ENCODE measurements at regions not wholly inside any gene's neighbourhood (a gene's known extent, or its start where the extent isn't known, plus 50 kb on each side); places are given as distances from the start of the nearest gene placed in this dataset.
"Not testable (repeated sequence)": the region's sequence is repeated elsewhere in the genome, so short reads cannot be mapped to it uniquely, and the experiment has no call there.

DNA sequence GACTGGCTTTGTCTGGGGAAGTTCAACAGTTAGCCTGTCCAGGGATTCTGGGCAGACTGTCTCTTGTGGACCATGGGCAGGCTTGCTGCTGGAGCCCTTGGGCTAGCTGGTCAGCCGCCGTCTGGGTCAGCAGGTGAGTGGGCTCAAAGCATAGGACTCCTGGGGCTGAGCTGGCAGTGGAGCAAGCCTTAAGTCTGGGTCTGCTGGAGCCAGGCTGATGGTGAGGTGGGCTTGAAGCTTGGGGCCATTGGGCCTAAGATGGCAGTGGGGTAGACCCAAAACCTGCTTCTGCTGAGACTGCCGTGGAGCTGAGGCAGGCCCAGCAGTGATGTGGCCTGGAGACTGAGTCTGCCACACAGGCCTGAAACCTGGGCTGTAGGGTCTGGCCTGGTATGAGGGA, 645.1 kb downstream of the RAPGEF2 start:
- DNase-seq = no peak

DNA sequence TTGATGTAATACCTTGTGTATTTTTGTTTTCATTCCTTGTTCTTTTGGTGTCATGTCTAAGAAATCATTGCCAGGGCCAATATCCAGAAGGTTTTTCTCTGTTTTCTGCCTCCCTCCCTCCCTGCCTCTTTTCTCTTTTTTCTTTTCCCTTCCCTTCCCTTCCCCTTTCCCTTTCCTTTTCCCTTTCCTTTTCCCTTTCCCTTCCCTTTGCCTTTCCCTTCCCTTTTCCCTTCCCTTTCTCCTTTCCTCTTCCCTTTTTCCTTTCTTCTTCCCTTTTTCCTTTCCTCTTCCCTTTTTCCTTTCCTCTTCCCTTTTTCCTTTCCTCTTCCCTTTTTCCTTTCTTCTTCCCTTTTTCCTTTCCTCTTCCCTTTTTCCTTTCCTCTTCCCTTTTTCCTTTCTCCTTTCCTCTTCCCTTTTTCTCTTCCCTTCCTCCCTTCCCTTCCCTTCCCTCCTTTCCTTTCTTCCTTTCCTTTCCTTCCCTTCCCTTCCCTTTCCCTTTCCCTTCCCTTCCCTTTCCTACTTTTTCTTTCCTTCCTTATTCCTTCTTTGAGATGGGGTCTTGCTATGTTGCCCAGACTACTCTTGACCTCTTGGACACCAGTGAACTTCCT, 646.1 kb downstream of the RAPGEF2 start:
- DNase-seq = no peak

DNA sequence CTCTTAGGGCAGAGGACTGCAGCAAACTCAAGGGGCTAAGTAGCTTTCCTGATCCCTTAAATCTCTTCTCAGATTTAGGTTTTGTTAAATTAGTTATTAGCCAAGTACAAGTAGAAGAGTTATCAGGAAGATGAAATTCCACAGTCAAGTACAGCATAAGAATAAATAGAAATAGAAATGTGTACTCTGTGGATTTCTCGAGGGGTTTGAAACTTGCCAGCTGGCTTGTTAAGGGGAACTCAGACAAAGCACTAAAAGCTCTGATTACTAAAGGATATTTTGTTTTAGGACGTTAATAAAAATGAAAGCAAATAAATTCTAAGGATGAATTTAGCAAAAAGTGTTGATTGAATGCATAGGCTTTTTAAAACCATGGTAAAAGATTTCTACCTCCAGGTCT, 654.6 kb downstream of the RAPGEF2 start:
- DNase-seq = no peak

DNA sequence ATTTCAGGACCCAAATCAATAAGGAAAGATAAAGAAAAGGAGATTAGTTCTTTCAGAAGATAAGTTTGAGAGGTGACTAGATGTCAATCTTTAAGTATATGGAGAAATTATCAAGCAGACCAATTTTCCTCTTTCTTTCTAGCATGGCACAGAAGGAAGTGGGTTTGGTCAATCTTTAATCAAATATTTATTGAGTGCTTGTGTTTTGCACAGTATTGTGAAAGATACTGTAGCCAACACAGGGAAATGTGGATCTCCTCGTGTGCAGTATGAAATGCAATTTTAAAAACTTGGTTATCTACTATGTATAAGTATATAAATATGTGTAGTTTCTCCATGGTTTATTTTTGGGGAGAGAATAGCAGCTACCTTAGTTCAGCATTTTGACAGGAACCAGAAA, 655.2 kb downstream of the RAPGEF2 start:
- no peak for DNase-seq

DNA sequence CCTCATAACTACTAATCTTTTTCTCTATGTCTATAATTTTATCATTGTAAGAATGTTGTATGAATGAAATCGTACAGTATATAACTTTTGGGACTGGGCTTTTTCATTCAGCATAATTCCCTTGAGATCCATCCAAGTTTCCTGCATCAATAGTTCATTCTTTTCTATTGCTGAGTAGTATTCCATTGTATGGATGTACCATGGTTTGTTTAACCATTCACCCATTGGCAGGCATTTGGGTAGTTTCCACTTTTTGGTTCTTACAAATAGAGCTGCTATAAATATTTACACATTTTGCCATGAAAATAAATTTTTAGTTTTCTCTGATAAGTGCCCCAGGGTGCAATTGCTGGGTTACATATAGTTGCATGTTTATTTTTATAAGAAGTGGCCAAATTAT, 659.8 kb downstream of the RAPGEF2 start:
- no peak for DNase-seq

DNA sequence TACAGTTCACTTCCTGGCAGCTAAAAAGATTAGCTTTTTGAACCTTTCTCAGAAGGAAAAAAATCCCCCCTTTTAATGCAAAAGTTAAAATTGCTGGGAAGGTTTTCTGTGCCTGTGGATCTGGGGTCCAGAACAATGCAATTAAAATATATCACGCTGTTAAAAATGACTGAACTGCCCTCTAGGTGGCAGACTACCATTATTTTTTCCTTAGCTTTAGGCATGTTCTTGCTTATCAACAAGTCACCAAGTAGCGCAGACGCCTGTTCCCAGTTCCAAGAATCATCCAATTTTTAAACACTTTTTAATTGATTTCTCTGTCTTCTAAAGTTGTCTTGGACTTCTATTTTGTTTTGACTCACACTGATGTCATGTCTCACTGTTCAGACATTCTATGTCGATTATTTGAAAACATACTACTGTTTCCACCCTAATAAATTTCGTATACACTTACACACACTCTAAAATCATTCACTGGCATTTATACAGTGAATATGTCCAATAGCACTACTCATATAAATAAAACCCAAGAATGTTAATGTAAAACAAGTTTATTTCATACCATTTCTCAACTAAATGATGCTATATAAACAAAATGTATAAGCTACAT, 661.6 kb downstream of the RAPGEF2 start:
- peak; percentile 73 for DNase-seq

DNA sequence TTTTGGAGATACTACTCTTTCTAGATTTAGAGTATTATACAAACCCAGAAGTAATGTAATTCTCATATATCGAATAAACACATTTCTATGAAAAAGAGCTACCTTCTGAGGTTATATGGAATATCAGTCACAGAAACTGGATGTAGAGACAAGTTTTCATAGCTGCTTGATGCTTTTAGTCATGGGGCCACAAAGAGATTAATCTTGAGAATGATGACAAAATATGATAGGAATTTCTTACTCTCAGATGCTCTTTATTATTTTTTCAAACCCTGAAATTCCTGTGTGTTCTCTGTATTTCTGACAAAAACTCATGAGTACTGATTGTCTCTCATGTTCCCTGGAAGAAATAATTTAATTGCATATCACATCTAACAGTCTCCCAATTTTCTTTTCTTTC, 662.5 kb downstream of the RAPGEF2 start:
- DNase-seq = no peak

DNA sequence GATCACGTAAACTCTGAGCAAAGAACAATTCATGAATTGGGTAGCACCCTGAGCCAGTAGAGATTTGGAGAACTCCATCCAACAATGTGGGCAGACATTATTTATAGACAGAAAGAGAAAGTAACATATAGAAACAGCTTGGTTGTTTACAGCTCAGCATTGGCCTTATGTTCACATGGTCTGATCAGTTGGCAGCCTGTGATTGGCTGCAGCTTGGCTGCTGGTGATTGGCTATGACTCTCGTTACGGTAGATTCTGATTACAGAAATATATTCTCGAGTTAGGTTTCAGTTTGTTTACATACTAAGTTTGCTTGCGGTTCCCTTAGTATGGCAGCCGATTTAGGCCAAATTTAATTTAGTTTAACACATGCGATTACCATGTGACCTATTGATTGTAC, 663.4 kb downstream of the RAPGEF2 start:
- no peak for DNase-seq

DNA sequence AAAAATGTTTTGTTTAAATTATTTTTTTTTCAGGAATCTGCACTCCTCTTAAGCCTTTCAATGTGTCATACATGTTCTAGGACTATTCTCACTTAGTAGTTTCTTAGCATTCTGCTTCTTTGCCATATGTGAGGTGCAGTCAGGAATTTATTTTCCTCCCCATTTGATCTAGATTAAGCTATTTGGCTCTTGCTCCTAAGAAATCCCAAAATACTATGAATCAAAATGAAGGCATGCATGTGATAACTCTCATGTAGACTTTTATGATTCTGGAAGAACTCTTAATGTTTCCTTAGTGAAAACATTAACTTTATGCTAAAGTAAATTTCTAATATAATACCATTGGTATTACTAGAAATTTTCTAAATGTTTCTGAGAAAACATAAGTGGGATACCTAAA, 664.5 kb downstream of the RAPGEF2 start:
- no peak for DNase-seq

DNA sequence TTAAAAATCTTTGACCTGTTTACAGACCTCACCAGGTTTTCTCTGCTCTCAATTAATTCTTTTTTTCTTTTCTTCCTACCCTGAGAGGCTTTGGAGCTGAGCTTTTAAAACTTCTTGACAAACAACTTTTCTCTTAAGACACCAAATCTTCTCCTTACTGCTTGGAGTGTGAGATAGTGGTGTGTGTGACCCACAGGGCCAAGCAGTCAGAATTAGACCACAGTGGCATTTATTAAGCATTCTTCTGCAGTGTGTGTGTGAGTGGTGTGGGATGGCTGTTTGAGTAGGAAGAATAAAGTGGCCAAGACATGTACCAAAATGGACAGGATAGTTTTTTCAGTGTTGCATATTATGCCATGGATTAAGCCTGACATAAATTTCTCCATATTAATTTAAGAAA, 665.1 kb downstream of the RAPGEF2 start:
- DNase-seq = no peak

DNA sequence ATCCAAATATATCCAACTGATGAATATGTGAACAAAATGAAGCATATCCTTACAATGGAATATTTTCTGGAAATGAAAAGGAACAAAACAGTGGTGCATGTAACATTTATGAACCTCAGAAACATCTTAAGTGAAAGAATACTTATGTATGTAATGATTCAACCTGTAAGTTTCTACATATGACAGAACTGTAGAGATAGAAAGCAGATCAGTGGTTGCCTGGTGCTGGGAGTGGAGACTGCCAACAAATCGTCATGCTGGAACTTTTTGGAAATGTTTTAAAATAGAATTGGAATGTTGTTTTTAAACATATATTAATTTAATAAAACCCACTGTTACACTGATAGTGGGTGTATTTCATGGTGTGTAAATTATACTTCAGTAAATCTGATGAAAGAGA, 667.5 kb downstream of the RAPGEF2 start:
- DNase-seq = no peak

DNA sequence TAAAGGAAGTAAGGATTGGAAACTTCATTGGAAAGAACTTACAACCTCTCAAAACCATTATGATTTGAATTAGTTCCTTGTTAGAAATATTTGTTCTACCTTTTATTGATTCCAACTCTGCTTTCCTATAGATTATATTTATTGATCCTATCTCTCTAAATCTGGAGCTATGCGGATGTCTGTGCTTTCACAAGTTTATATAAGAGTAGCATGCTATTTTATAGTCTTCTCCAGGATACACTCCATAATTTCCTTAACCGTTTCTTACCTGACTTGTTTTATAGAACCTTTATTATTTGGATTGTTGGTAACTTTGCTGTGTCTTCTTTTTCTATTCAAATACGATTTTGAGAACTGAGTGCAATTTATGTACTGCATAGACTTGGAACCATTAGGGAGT, 668.1 kb downstream of the RAPGEF2 start:
- DNase-seq = no peak

DNA sequence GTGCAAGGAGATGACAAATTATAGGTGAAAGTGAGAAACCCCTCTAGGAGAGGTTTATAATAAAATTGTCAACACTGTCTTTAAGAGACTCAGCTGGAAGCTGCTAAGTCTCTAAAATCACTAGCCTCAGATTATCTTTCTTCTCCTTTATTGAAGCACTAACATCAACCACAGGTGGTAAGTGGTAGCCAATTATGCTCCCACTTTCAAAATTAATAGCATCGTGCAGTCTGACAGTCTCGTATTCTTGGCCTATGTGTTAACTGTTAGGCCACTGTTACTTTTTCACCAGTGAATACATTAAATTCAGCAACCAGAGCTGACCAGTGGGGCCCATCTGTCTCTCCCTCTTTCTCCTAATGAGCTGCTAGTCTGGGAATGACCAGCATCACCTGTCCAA, 674.1 kb downstream of the RAPGEF2 start:
- DNase-seq = no peak

DNA sequence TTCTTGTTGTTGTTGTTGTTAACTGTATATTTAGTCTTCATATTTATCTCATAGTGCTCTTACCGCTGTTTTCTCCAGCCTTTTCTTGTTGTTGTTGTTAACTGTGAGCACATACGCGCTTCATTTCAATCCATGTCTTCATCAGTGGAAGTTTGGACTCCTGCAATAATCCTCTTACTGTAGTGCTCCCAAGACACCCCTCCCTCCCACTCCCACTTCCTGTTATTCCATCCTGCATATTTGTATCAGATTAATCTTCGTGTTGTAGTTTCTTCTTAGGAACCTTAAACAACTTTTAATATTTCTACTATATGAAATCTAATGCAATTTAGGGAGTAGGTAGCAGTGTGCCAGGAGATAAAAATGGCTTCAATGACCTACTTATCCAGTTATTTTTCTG, 674.8 kb downstream of the RAPGEF2 start:
- no peak for DNase-seq

DNA sequence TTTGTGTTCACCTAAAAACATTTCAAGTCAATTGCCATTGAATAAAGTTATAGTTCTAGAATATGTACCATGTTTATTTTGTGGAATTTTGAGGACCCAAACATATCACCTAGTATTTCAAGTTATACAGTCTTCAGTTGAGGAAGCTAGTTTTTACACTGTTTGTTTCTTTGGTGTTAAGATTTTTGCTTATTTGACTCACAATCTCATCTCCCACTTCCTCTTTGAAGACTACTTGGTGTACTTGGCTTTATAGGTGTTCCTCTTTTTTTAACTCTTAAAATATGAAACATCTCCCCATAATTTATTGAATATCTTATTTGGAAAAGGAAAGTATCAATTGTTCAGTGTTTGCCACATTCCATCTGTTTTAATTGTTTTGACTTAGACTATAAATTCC, 675.4 kb downstream of the RAPGEF2 start:
- no peak for DNase-seq

DNA sequence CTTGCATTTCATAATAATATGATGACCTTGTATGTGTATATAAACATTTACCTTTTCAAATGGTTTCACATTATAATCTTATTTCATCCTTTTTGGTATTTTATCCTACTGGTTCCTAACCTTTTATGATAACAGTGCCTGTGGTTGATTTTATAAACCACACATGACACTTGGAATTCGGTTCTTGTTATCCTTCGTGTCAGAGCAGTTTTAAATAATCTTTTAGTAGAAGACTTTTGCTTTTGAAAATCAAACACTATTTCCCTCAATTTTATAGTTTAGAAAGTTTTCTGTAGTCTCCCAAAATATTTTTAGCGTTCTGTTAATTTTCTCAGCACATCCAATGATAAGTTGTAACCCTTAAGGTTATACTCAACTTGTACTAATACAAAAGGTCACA, 676.8 kb downstream of the RAPGEF2 start:
- DNase-seq = no peak

DNA sequence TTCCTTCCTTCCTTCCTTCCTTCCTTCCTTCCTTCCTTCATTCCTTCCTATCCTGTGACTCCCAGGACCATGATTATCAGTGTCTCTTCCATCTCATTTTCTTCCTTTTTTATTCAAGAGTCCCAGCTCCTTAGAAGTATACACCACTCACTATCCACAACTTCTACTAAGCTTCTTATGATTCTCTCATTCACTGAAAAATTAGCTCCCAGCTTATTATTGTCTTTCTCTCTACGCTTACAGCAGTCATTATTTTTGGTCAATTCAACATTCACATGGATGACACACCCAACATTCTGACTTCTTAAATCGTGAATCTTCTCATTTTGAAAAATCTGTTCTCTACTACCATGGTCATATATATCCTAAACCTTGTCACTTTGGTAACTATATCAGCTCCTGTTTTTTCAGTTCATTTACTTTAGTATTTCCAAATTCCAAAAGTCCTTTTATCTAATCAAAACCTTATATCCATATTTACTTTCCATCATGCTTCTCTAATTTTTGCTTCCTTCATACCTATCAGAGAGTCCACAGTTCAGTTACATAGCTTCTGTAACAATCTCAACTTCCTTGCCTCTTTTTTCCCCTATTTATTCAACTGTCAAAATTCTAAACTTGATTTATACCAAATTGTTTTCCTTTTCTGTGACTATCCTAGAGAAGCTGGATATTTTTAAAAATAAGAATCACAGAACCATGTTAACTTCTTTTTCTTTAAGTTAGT, 677.5 kb downstream of the RAPGEF2 start:
- no peak for DNase-seq

DNA sequence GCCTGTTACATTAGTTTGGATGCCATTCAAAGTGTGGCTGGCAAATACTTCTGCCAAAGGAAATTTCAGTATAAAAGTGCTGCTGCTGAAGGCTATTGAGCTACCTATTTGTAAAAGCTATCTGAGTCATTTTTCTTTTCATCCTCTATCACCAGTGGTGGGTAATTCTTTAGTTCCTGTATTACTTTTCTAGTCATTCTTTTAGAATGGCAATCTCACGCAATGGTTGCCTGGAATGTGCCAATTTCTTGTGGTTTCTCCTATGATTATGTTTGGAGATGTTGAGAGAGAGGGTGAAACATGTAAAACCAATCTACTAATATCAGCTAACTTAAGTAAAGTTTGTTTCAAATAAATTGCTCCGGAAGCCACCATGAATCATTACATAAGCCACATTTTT, 685.0 kb downstream of the RAPGEF2 start:
- no peak for DNase-seq

DNA sequence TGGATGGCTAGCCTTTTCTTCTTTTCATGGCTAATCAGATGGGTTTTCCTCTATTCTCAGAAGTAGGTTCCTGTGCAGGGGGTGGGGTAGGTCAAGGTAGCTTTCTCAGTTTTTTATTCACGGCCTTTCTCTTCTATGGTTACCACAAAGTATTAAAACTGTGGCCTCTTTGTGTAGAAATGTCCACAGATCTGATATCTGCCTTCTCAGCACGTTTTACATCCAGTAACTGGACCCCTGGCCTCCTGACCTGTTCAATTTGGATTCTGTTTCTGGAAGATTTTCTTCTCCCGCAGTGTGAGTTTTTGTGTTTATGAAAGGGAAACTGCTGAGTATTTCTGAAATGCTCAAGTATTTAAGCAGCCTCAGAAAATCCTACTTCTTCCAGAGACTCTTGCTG, 688.5 kb downstream of the RAPGEF2 start:
- no peak for DNase-seq

DNA sequence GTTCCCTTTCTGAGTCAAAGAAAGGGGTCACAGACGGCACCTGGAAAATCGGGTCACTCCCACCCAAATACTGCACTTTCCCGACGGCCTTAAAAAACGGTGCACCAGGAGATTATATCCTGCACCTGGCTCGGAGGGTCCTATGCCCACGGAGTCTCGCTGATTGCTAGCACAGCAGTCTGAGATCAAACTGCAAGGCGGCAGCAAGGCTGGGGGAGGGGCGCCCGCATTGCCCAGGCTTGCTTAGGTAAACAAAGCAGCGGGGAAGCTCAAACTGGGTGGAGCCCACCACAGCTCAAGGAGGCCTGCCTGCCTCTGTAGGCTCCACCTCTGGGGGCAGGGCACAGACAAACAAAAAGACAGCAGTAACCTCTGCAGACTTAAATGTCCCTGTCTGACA, 701.7 kb downstream of the RAPGEF2 start:
- not testable (repeated sequence) for DNase-seq

DNA sequence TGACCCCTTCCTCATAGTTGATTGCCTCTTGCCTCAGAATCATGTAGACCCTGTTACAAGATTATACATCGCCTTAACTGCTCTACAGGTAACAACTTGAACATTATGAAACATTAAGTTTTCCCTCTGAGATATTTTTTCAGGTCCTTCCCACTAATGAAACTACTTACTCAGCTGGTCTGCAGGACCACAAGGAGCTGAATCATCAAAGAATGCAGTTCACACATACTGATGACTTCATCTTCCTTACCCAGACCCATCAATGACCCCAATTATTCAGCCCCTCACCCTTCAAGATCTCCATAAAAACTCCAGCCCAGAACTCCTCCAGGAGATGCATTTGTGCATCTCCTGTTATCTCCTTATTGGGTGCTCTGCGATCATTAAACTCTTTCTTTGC, 720.9 kb downstream of the RAPGEF2 start:
- no peak for DNase-seq

DNA sequence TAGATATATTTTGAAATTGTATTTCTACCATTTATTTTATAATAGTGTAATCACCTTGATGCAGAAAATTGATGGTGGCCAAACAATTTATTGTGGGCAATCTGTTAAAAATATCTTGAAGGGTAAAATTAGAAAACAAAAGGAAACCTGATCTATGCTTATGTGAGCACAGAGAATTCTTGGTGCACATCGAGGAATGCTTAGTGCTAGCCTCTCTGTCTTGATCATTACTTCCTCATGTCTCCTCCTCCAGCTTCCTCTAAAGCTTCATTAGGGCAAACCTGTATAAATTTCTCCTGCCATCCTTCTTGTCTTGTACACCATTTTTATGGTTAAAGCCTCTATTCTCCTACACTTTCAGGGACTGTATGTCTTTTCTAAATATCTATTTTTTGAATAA, 725.8 kb downstream of the RAPGEF2 start:
- DNase-seq = no peak

DNA sequence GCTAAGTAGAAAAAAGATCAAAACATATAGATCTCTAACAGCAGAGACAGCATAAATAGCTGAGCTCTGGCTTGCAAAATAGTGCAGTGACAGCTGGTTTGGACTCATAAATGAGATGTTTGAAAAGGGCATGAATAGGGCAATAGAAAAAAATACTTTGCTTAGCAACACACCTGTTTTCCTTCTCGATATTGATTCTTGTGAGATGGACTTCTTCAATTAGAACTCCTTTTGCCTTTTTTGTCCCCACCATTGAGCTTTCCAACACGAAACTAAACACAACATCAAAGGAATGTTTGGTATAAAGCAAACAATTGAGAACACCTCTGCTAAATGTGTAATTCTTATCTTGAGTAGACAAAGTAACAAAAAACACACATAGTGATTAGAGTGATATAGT, 726.3 kb downstream of the RAPGEF2 start:
- no peak for DNase-seq

DNA sequence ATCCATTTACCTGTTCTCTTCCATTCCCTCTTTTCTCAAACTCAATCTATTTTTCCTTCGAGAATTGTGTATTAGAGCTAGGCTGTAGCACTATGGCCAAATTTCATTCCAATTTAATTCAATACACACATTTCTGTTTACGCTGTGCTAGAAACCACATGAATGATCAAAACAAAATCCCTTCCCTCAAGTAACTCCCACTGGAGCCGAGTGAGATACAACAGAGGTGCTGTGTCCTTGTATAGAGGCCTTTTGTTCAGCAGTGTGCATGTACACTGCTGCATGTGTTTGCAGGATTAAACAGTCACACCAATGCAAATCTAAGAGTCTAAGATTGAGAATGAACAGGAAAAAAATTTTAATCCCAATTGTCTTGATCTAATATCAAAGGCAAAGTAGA, 734.2 kb downstream of the RAPGEF2 start:
- no peak for DNase-seq

All from left kidney (tissue), 1 donor.